H1 (cell line): ENCODE measurements at regions not wholly inside any gene's neighbourhood (a gene's known extent, or its start where the extent isn't known, plus 50 kb on each side); places are given as distances from the start of the nearest gene placed in this dataset.

Source experiments
- CTCF ChIA-PET: fragments of 300-600 bp; sonication (Branson Sonifier 250); formaldehyde crosslinking; loops from one replicate; lab custom pipeline; 2021; ENCODE audit not compliant: partially characterized antibody; lab: Charles Lee
- POLR2A ChIA-PET: fragments of 300-600 bp; sonication (Branson Sonifier 250); formaldehyde crosslinking; loops from one replicate; lab custom pipeline; 2021; ENCODE audit warnings: inconsistent platforms; ENCODE audit not compliant: partially characterized antibody; lab: Charles Lee
- DNase-seq, 2 experiments: peaks; one replicate each; pipeline versions ENCODE4 v3.0.0 to v3.0.0-alpha.2; 2010 to 2022; ENCODE audit warnings: low spot score in 2 of 2, low read depth in 1 of 2, mixed read lengths in 1 of 2
- FAIRE-seq: peaks from 2 replicates; lab custom pipeline; 2011; peaks lifted over from hg19 to GRCh38; lab: Jason Lieb, UNC
- H2AFZ ChIP-seq: 2 replicates; pipeline ENCODE4 v1.8.1; 2012; ENCODE audit warnings: low read length, inconsistent platforms
- H2AK5ac ChIP-seq: 2 replicates; pipeline ENCODE4 v1.6.1; 2013; ENCODE audit warnings: low read depth, low read length
- H2BK120ac ChIP-seq: replicated peaks from 2 replicates; pipeline ENCODE3; 2013; ENCODE audit warnings: low read depth, low read length, inconsistent platforms
- H2BK12ac ChIP-seq: 2 replicates; pipeline ENCODE4 v1.6.1; 2013; ENCODE audit warnings: low read depth, low read length
- H2BK15ac ChIP-seq: 2 replicates; pipeline ENCODE4 v1.6.1; 2013; ENCODE audit warnings: low read length
- H2BK20ac ChIP-seq: 2 replicates; pipeline ENCODE4 v1.6.1; 2013; ENCODE audit warnings: low read length
- H2BK5ac ChIP-seq: 2 replicates; pipeline ENCODE4 v1.6.1; 2013; ENCODE audit warnings: low read depth, low read length
- H3K14ac ChIP-seq: 2 replicates; pipeline ENCODE4 v1.6.1; 2013; ENCODE audit warnings: inconsistent platforms; ENCODE audit not compliant: insufficient read length
- H3K18ac ChIP-seq: 2 replicates; pipeline ENCODE4 v1.6.1; 2013; ENCODE audit warnings: low read length; ENCODE audit errors: extremely low read depth
- H3K23ac ChIP-seq: 2 replicates; pipeline ENCODE4 v1.6.1; 2013; ENCODE audit warnings: inconsistent platforms; ENCODE audit not compliant: insufficient read length
- H3K23me2 ChIP-seq: 2 replicates; pipeline ENCODE4 v1.6.1; 2013; ENCODE audit warnings: low read depth, low read length
- H3K27ac ChIP-seq: 2 replicates; pipeline ENCODE4 v1.6.1; 2011; ENCODE audit warnings: low read depth, low read length, inconsistent platforms
- H3K27me3 ChIP-seq, 4 experiments: replicated peaks in 1 of 4; 1 replicate in 1 of 4; 2 replicates in 3 of 4; pipeline versions ENCODE4 v1.6.1 to v1.8.1; 2011 to 2013; ENCODE audit warnings: low read length in 3 of 4, mild to moderate bottlenecking in 3 of 4, inconsistent platforms in 2 of 4, mixed read lengths in 2 of 4, moderate library complexity in 1 of 4; ENCODE audit not compliant: control insufficient read depth in 3 of 4, insufficient read depth in 3 of 4; ENCODE audit errors: extremely low read depth in 1 of 4
- H3K36me3 ChIP-seq, 4 experiments: 2 replicates each; pipeline versions ENCODE4 v1.6.1 to v1.8.1; 2011 to 2013; ENCODE audit warnings: mild to moderate bottlenecking in 4 of 4, low read length in 3 of 4, moderate library complexity in 2 of 4, control low read depth in 1 of 4, inconsistent platforms in 1 of 4; ENCODE audit not compliant: insufficient read depth in 4 of 4, control insufficient read depth in 2 of 4
- H3K4ac ChIP-seq: replicated peaks from 2 replicates; pipeline ENCODE3; 2013; ENCODE audit warnings: low read length, low read depth, mixed read lengths, inconsistent platforms; ENCODE audit not compliant: insufficient read length
- H3K4me1 ChIP-seq, 4 experiments: replicated peaks in 1 of 4; 1 replicate in 1 of 4; 2 replicates in 3 of 4; pipeline versions ENCODE4 v1.6.1 to v1.8.1; 2011 to 2013; ENCODE audit warnings: low read length in 3 of 4, inconsistent platforms in 2 of 4, mixed read lengths in 1 of 4; ENCODE audit not compliant: insufficient read depth in 4 of 4, control insufficient read depth in 3 of 4
- H3K4me2 ChIP-seq, 2 experiments: 2 replicates each; pipeline versions ENCODE4 v1.6.1 to v1.8.1; 2011 to 2013; ENCODE audit warnings: low read depth in 2 of 2, low read length in 2 of 2, control low read depth in 1 of 2, inconsistent platforms in 1 of 2, mild to moderate bottlenecking in 1 of 2; ENCODE audit not compliant: insufficient read depth in 1 of 2
- H3K4me3 ChIP-seq, 4 experiments: fragments of 200-600, 300-600 bp in 1 of 4; sonication (generic), shearing (Covaris generic), sonication (Bioruptor Twin) in 1 of 4; 2 replicates each; pipeline versions ENCODE4 v1.5.1 to v1.8.1; 2011 to 2016; ENCODE audit warnings: low read length in 4 of 4, low read depth in 3 of 4, control low read depth in 2 of 4, inconsistent platforms in 2 of 4, mild to moderate bottlenecking in 2 of 4, mixed read lengths in 1 of 4, moderate library complexity in 1 of 4; ENCODE audit not compliant: insufficient read depth in 2 of 4; ENCODE audit errors: extremely low read depth in 1 of 4
- H3K56ac ChIP-seq: replicated peaks from 2 replicates; pipeline ENCODE3; 2013; ENCODE audit warnings: low read depth, mild to moderate bottlenecking, mixed read lengths, low read length, inconsistent platforms; ENCODE audit not compliant: insufficient read length
- H3K79me1 ChIP-seq: 2 replicates; pipeline ENCODE4 v1.6.1; 2013; ENCODE audit warnings: low read depth, low read length, control low read depth
- H3K79me2 ChIP-seq, 2 experiments: 2 replicates each; pipeline versions ENCODE4 v1.6.1 to v1.8.1; 2012 to 2013; ENCODE audit warnings: low read length in 2 of 2, mild to moderate bottlenecking in 2 of 2, inconsistent platforms in 1 of 2; ENCODE audit not compliant: insufficient read depth in 2 of 2, control insufficient read depth in 1 of 2
- H3K9ac ChIP-seq, 4 experiments: replicated peaks in 1 of 4; 1 replicate in 1 of 4; 2 replicates in 3 of 4; pipeline versions ENCODE4 v1.6.1 to v1.8.1; 2011 to 2013; ENCODE audit warnings: low read depth in 3 of 4, low read length in 3 of 4, control low read depth in 2 of 4, mild to moderate bottlenecking in 2 of 4, moderate library complexity in 2 of 4, inconsistent platforms in 1 of 4; ENCODE audit errors: extremely low read depth in 1 of 4
- H3K9me3 ChIP-seq, 2 experiments: 2 replicates each; pipeline versions ENCODE4 v1.6.1 to v1.8.1; 2012 to 2013; ENCODE audit warnings: mild to moderate bottlenecking in 2 of 2, moderate library complexity in 2 of 2, control low read depth in 1 of 2, inconsistent platforms in 1 of 2, low read depth in 1 of 2, low read length in 1 of 2, mixed read lengths in 1 of 2; ENCODE audit not compliant: insufficient read depth in 2 of 2
- H4K20me1 ChIP-seq, 2 experiments: replicated peaks in 1 of 2; 2 replicates each; pipeline versions ENCODE3 to v1.8.1; 2011 to 2013; ENCODE audit warnings: inconsistent platforms in 2 of 2, low read length in 2 of 2, mild to moderate bottlenecking in 1 of 2; ENCODE audit not compliant: insufficient read depth in 2 of 2, control insufficient read depth in 1 of 2
- H4K5ac ChIP-seq: 2 replicates; pipeline ENCODE4 v1.6.1; 2013; ENCODE audit warnings: low read length, low read depth, mixed read lengths, inconsistent platforms; ENCODE audit not compliant: insufficient read length
- H4K8ac ChIP-seq: 2 replicates; pipeline ENCODE4 v1.8.0; 2013; ENCODE audit warnings: mild to moderate bottlenecking, moderate library complexity, low read length, inconsistent platforms; ENCODE audit not compliant: insufficient read depth; ENCODE audit errors: extremely low read depth
- H4K91ac ChIP-seq: replicated peaks from 2 replicates; pipeline ENCODE3; 2013; ENCODE audit warnings: low read length, mixed read lengths, inconsistent platforms; ENCODE audit not compliant: insufficient read length
- BACH1 ChIP-seq: IDR thresholded peaks from 2 replicates; pipeline ENCODE4 v1.6.1; 2012; ENCODE audit warnings: low read length, improper control_type of control experiment
- BCL11A ChIP-seq, 2 experiments: IDR thresholded peaks; one replicate each; pipeline ENCODE4 v1.6.1; 2011; ENCODE audit warnings: low read depth in 2 of 2, low read length in 2 of 2, mild to moderate bottlenecking in 2 of 2
- CBX5 ChIP-seq: fragments of 300-800, 300-1000 bp; sonication (generic); IDR thresholded peaks from 2 replicates; pipeline ENCODE4 v1.7.1; 2016; ENCODE audit warnings: antibody characterized with exemption, low read length, low read depth
- CHD1 ChIP-seq: IDR thresholded peaks from 2 replicates; pipeline ENCODE4 v1.6.1; 2012; ENCODE audit warnings: low read depth, low read length, improper control_type of control experiment
- CHD2 ChIP-seq: IDR thresholded peaks from 2 replicates; pipeline ENCODE4 v1.6.1; 2012; ENCODE audit warnings: low read length, improper control_type of control experiment
- CREB1 ChIP-seq: IDR thresholded peaks from 2 replicates; pipeline ENCODE4 v1.6.1; 2012; ENCODE audit warnings: inconsistent platforms
- GABPA ChIP-seq: IDR thresholded peaks from 2 replicates; pipeline ENCODE4 v1.6.1; 2011; ENCODE audit warnings: mild to moderate bottlenecking, low read length, moderate library complexity, borderline replicate concordance; ENCODE audit not compliant: insufficient read depth
- MAFK ChIP-seq: IDR thresholded peaks from 2 replicates; pipeline ENCODE4 v1.6.1; 2012; ENCODE audit warnings: low read depth, mild to moderate bottlenecking, improper control_type of control experiment, low read length
- PHF8 ChIP-seq: fragments of 200-600 bp; sonication (generic); conservative IDR thresholded peaks from 2 replicates; pipeline ENCODE4 v1.7.1; 2012; ENCODE audit warnings: low read depth, mild to moderate bottlenecking, inconsistent platforms, low read length, moderate library complexity
- RXRA ChIP-seq: IDR thresholded peaks from 2 replicates; pipeline ENCODE4 v1.6.1; 2011; ENCODE audit warnings: low read depth, mild to moderate bottlenecking, low read length, moderate library complexity; ENCODE audit not compliant: insufficient read depth
- SP1 ChIP-seq: IDR thresholded peaks from 2 replicates; pipeline ENCODE4 v1.6.1; 2011; ENCODE audit warnings: low read depth, low read length
- USF2 ChIP-seq: IDR thresholded peaks from 2 replicates; pipeline ENCODE4 v1.6.1; 2011; ENCODE audit warnings: low read length, improper control_type of control experiment
- WGBS, 2 experiments: shearing (Covaris generic) in 1 of 2; methylation state at CpG; one replicate each; pipeline versions ENCODE4 v1.1.6 to v1.1.7; 2013 to 2015; ENCODE audit warnings: low lambda C conversion rate in 2 of 2, mixed read lengths in 2 of 2, inconsistent platforms in 1 of 2, low coverage in 1 of 2, missing lambda C conversion rate in 1 of 2; ENCODE audit not compliant: insufficient replicate concordance in 2 of 2, insufficient coverage in 1 of 2, insufficient read length in 1 of 2; ENCODE audit errors: extremely low coverage in 1 of 2, missing lambda C conversion rate in 1 of 2; 5-methylcytosine and 5-hydroxymethylcytosine counted together
- TF ChIP-seq, protein P1 (sequence below): IDR thresholded peaks from 2 replicates; pipeline ENCODE4 v1.6.1; 2011; ENCODE audit warnings: low read depth, mild to moderate bottlenecking, low read length; ENCODE audit not compliant: insufficient read depth
- TF ChIP-seq, protein P2 (sequence below): IDR thresholded peaks from 2 replicates; pipeline ENCODE4 v1.6.1; 2012; ENCODE audit warnings: inconsistent platforms

GRCh38 chr10:52568309-52568708, 204.3 kb downstream of the MBL2 start:
- no peak overlapping the region for H2BK20ac ChIP-seq
- no peaks in the 10 kb centered on the region for H4K20me1 ChIP-seq
- no peaks in the 10 kb centered on the region for H3K27me3 ChIP-seq
- H2BK5ac ChIP-seq: no peak overlapping the region
- no peaks in the 10 kb centered on the region for H3K4me1 ChIP-seq
- H3K4ac ChIP-seq: no peak overlapping the region
- no peak overlapping the region for H3K23ac ChIP-seq
- H3K27ac ChIP-seq: no peak overlapping the region
- H3K9me3 ChIP-seq: no peaks in the 10 kb centered on the region
- H3K36me3 ChIP-seq: no peaks in the 10 kb centered on the region
- no peak for FAIRE-seq
- ChIA-PET CTCF (interaction anchor here (2.1 to 3.8 kb wide), 2 partner anchors 18 to 261 kb away, joined by 5 to 38 read pairs; no protein-coding TSS in a partner anchor), POLR2A (no interaction called here)
- no peak overlapping the region for H3K4me3 ChIP-seq
- no peaks in the 10 kb centered on the region for H3K79me2 ChIP-seq
- no peak overlapping the region for H3K56ac ChIP-seq
- 93% methylated on average over 2 of the region's 2 CpGs; no CpG with 5 or more reads in 1 of the 2 experiments for WGBS, 2 experiments
- H4K91ac ChIP-seq: no peak overlapping the region
- no peak overlapping the region for H4K5ac ChIP-seq
- H2BK12ac ChIP-seq: no peak overlapping the region
- no peak overlapping the region for H3K14ac ChIP-seq
- no peak for DNase-seq
- no peak overlapping the region for H2AK5ac ChIP-seq
- H2BK120ac ChIP-seq: no peak overlapping the region
- no peak overlapping the region for H2AFZ ChIP-seq
- no peak overlapping the region for H2BK15ac ChIP-seq
- no peak overlapping the region for H3K9ac ChIP-seq
- no peaks in the 10 kb centered on the region for H3K79me1 ChIP-seq
- H4K8ac ChIP-seq: no peak overlapping the region
- no peak overlapping the region for H3K18ac ChIP-seq
- no peaks in the 10 kb centered on the region for H3K23me2 ChIP-seq
- H3K4me2 ChIP-seq: no peak overlapping the region
- TF ChIP-seq GABPA (no peak), BCL11A (IDR thresholded peaks at IDR 0.05; ENCODE audit: low read depth in 2 of 2, low read length in 2 of 2) (no peak), MAFK (no peak), RXRA (no peak), BACH1 (no peak), CHD1 (no peak), CREB1 (no peak), USF2 (no peak), CBX5 (no peak), PHF8 (no peak), CHD2 (no peak), SP1 (no peak)
- TF ChIP-seq, protein P1, sequence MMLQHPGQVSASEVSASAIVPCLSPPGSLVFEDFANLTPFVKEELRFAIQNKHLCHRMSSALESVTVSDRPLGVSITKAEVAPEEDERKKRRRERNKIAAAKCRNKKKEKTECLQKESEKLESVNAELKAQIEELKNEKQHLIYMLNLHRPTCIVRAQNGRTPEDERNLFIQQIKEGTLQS: no peak
- TF ChIP-seq, protein P2, sequence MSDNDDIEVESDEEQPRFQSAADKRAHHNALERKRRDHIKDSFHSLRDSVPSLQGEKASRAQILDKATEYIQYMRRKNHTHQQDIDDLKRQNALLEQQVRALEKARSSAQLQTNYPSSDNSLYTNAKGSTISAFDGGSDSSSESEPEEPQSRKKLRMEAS: no peak
